Tibial nerve (tissue), 4 donors: ENCODE measurements at regions not wholly inside any gene's neighbourhood (a gene's known extent, or its start where the extent isn't known, plus 50 kb on each side); places are given as distances from the start of the nearest gene placed in this dataset.

ENCODE experiments used
- EP300 ChIP-seq, 2 donors: sonication (generic); formaldehyde crosslinking; IDR thresholded peaks; one replicate each; pipeline ENCODE4 v1.6.1; 2017; ENCODE audit warnings: antibody characterized with exemption in 2 of 2, mild to moderate bottlenecking in 1 of 2
- POLR2A ChIP-seq, 2 donors: fragments of 450-650 bp; IDR thresholded peaks; one replicate each; pipeline ENCODE4 v1.6.1; 2017; ENCODE audit warnings: antibody characterized with exemption in 2 of 2, mild to moderate bottlenecking in 2 of 2, moderate library complexity in 2 of 2
- TF ChIP-seq, protein P1 (sequence below), 5 experiments: fragments of 200-600 bp in 3 of 5; fragments of 450-650 bp in 2 of 5; sonication (generic) in 3 of 5; IDR thresholded peaks; one replicate each; pipeline ENCODE4 v1.5.1; 2016 to 2019; ENCODE audit warnings: antibody characterized with exemption in 5 of 5, mild to moderate bottlenecking in 3 of 5, moderate library complexity in 2 of 5

DNA sequence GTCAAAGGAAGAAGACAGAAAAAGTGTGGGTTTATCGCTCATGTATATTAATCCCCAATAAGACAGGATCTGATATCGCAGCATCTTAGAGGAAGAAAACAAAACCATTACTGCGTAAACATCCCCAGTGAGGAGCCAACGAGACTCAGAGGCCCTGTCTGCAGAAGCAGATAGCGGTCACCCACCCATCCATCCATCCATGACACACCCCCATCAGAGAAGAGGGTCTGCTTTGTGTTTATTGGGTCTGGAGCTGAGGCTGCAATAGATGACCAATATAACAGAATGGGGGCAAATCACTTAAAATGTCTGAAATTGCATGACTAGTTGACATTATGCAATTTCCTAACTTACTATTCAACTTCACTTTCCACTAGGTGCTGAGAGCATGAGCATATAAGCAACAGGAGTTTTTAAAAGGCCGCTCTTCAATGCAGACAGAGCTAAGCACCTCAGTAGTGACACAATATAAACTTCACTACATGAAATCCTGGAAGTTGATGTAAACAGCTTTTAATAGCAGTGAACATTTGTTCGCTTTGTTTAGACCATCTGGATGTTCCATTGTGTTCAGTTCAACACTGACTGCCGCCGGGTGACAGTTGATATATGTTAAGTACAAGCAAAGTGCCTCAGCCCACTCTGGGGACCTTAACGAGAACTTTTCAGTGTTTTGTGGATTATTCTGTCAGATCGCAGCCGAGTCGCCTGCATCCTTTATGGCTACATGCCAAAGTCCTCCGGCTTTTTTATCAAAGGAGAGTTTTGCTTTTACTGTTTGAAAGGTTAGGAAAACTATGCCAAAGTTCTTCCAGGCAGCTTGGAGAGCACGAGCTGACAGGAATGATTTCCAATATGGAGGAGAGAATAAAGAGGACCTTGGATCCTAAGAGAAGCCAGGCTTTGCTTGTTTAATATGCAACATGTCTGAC lies 167.5 kb downstream of the ZNF281 start:
- TF ChIP-seq, protein P1, sequence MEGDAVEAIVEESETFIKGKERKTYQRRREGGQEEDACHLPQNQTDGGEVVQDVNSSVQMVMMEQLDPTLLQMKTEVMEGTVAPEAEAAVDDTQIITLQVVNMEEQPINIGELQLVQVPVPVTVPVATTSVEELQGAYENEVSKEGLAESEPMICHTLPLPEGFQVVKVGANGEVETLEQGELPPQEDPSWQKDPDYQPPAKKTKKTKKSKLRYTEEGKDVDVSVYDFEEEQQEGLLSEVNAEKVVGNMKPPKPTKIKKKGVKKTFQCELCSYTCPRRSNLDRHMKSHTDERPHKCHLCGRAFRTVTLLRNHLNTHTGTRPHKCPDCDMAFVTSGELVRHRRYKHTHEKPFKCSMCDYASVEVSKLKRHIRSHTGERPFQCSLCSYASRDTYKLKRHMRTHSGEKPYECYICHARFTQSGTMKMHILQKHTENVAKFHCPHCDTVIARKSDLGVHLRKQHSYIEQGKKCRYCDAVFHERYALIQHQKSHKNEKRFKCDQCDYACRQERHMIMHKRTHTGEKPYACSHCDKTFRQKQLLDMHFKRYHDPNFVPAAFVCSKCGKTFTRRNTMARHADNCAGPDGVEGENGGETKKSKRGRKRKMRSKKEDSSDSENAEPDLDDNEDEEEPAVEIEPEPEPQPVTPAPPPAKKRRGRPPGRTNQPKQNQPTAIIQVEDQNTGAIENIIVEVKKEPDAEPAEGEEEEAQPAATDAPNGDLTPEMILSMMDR (IDR thresholded peaks at IDR 0.05): no peak
- TF ChIP-seq POLR2A (IDR thresholded peaks at IDR 0.05): no peak
- TF ChIP-seq EP300 (IDR thresholded peaks at IDR 0.05): no peak
